ENCODE measurements at regions not wholly inside any gene's neighbourhood (a gene's known extent, or its start where the extent isn't known, plus 50 kb on each side); places are given as distances from the start of the nearest gene placed in this dataset.

- Histone ChIP-seq H3K27ac (ENCODE audit: low read depth, low read length) (no peak overlapping the region), H3K9me3 (ENCODE audit: control insufficient read depth in 1 of 2, insufficient read depth in 1 of 2, low read depth in 1 of 2, low read length in 2 of 2) (no peaks in the 10 kb centered on the region), H3K27me3 (ENCODE audit: insufficient read depth, low read length) (no peaks in the 10 kb centered on the region), H3K9ac (ENCODE audit: low read length) (no peak overlapping the region), H3K79me2 (ENCODE audit: insufficient read depth, low read length) (no peaks in the 10 kb centered on the region), H4K20me1 (ENCODE audit: insufficient read depth) (no peaks in the 10 kb centered on the region), H3K4me1 (ENCODE audit: control insufficient read depth in 1 of 2, insufficient read depth in 2 of 2, low read length in 2 of 2) (no peaks in the 10 kb centered on the region), H3K4me3 (replicated peaks in 1 of 2; ENCODE audit: low read depth in 1 of 2, low read length in 2 of 2) (no peak overlapping the region), H3K9me2 (ENCODE audit: insufficient read depth) (no peaks in the 10 kb centered on the region), H3K36me3 (ENCODE audit: control insufficient read depth in 1 of 2, insufficient read depth in 2 of 2, low read length in 2 of 2) (no peaks in the 10 kb centered on the region), H3K4me2 (ENCODE audit: low read length) (no peak overlapping the region), H2AFZ (ENCODE audit: low read depth, low read length, poor library complexity, severe bottlenecking) (no peak overlapping the region)
- TF ChIP-seq POLR2A (IDR thresholded peaks at IDR 0.05; ENCODE audit: borderline replicate concordance, extremely low read depth, insufficient read depth, insufficient read length) (no peak), RAD21 (IDR thresholded peaks at IDR 0.05; ENCODE audit: low read depth) (no peak), ZFX (IDR thresholded peaks at IDR 0.05) (no peak), CTCF (IDR thresholded peaks at IDR 0.05 in 2 of 3, conservative IDR thresholded peaks at IDR 0.05 in 1 of 3; ENCODE audit: borderline replicate concordance in 1 of 3, insufficient read depth in 1 of 3, low read depth in 2 of 3, low read length in 2 of 3) (no peak), CEBPB (IDR thresholded peaks at IDR 0.05; ENCODE audit: low read depth) (no peak), ZNF274 (IDR thresholded peaks at IDR 0.05; ENCODE audit: low read depth, low read length) (no peak), EZH2phosphoT487 (IDR thresholded peaks at IDR 0.05; ENCODE audit: borderline replicate concordance) (no peak), JUND (IDR thresholded peaks at IDR 0.05) (no peak)
- ChIA-PET POLR2A (no interaction called here), CTCF (no interaction called here), RAD21 (ENCODE audit: low non-redundant PET in 1 of 2, low total read pairs in 2 of 2, uncharacterized antibody in 2 of 2, unreplicated experiment in 2 of 2) (no interaction called here)
- ATAC-seq (no peak), DNase-seq (ENCODE audit: low read depth, low spot score) (no peak)
- intact Hi-C loops (cut with micrococcal nuclease) = no loop called here
- BruUV-seq (replicated peaks) = no TSS peak
Observed at GRCh38 chr7:33819658-33820057, 85.7 kb upstream of the BMPER start.

DNA sequence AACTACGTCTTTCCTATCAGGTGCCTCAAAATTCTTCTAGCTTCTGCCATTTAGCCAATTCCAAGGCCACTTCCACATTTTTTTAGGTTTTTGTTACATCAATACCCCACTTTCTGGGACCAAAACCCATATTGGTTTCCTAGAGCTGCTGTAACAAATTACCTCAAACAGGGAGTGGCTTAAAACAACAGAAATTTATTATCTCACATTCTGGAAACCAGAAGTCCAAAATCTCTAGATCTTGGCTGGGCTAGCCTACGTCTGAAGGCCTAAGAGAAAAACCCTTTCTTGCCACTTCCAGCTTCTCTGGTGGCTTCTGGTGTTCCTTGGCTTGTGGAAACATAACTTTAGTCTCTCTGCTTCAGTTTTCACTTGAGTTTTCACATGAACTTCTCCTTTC lies 85.1 kb upstream of the BMPER start:
- H3K79me2 ChIP-seq (ENCODE audit: insufficient read depth, low read length) = no peaks in the 10 kb centered on the region
- H3K36me3 ChIP-seq (ENCODE audit: control insufficient read depth in 1 of 2, insufficient read depth in 2 of 2, low read length in 2 of 2) = no peaks in the 10 kb centered on the region
- ATAC-seq = no peak
- no peak overlapping the region for H3K9ac ChIP-seq (ENCODE audit: low read length)
- no peaks in the 10 kb centered on the region for H4K20me1 ChIP-seq (ENCODE audit: insufficient read depth)
- intact Hi-C loops (cut with micrococcal nuclease) = no loop called here
- no peak overlapping the region for H3K27ac ChIP-seq (ENCODE audit: low read depth, low read length)
- H3K9me3 ChIP-seq (ENCODE audit: control insufficient read depth in 1 of 2, insufficient read depth in 1 of 2, low read depth in 1 of 2, low read length in 2 of 2) = no peaks in the 10 kb centered on the region
- H3K4me1 ChIP-seq (ENCODE audit: control insufficient read depth in 1 of 2, insufficient read depth in 2 of 2, low read length in 2 of 2) = no peaks in the 10 kb centered on the region
- no peak overlapping the region for H3K4me3 ChIP-seq (replicated peaks in 1 of 2; ENCODE audit: low read depth in 1 of 2, low read length in 2 of 2)
- no TSS peak for BruUV-seq (replicated peaks)
- H2AFZ ChIP-seq (ENCODE audit: low read depth, low read length, poor library complexity, severe bottlenecking) = no peak overlapping the region
- CTCF ChIA-PET = no interaction called here
- no peaks in the 10 kb centered on the region for H3K9me2 ChIP-seq (ENCODE audit: insufficient read depth)
- no peak for DNase-seq (ENCODE audit: low read depth, low spot score)
- no peaks in the 10 kb centered on the region for H3K27me3 ChIP-seq (ENCODE audit: insufficient read depth, low read length)
- RAD21 ChIA-PET (ENCODE audit: low non-redundant PET in 1 of 2, low total read pairs in 2 of 2, uncharacterized antibody in 2 of 2, unreplicated experiment in 2 of 2) = no interaction called here
- H3K4me2 ChIP-seq (ENCODE audit: low read length) = no peak overlapping the region
- POLR2A ChIA-PET = no interaction called here
- TF ChIP-seq EZH2 (IDR thresholded peaks at IDR 0.05) (no peak), CEBPB (IDR thresholded peaks at IDR 0.05; ENCODE audit: low read depth) (no peak), ATF3 (IDR thresholded peaks at IDR 0.05) (no peak), FOSL1 (IDR thresholded peaks at IDR 0.05; ENCODE audit: low read depth) (no peak), MAX (IDR thresholded peaks at IDR 0.05) (no peak), SIN3A (IDR thresholded peaks at IDR 0.05; ENCODE audit: low read depth) (no peak), YY1 (IDR thresholded peaks at IDR 0.05; ENCODE audit: extremely low read depth, insufficient replicate concordance, low read depth, low read length) (no peak), CBX3 (IDR thresholded peaks at IDR 0.05; ENCODE audit: low read depth) (no peak), ZNF274 (IDR thresholded peaks at IDR 0.05; ENCODE audit: low read depth, low read length) (no peak), SRF (IDR thresholded peaks at IDR 0.05; ENCODE audit: low read depth) (no peak), POLR2AphosphoS5 (IDR thresholded peaks at IDR 0.05; ENCODE audit: low read depth, low read length) (no peak), EZH2phosphoT487 (IDR thresholded peaks at IDR 0.05; ENCODE audit: borderline replicate concordance) (no peak)
- TF ChIP-seq, protein P1, sequence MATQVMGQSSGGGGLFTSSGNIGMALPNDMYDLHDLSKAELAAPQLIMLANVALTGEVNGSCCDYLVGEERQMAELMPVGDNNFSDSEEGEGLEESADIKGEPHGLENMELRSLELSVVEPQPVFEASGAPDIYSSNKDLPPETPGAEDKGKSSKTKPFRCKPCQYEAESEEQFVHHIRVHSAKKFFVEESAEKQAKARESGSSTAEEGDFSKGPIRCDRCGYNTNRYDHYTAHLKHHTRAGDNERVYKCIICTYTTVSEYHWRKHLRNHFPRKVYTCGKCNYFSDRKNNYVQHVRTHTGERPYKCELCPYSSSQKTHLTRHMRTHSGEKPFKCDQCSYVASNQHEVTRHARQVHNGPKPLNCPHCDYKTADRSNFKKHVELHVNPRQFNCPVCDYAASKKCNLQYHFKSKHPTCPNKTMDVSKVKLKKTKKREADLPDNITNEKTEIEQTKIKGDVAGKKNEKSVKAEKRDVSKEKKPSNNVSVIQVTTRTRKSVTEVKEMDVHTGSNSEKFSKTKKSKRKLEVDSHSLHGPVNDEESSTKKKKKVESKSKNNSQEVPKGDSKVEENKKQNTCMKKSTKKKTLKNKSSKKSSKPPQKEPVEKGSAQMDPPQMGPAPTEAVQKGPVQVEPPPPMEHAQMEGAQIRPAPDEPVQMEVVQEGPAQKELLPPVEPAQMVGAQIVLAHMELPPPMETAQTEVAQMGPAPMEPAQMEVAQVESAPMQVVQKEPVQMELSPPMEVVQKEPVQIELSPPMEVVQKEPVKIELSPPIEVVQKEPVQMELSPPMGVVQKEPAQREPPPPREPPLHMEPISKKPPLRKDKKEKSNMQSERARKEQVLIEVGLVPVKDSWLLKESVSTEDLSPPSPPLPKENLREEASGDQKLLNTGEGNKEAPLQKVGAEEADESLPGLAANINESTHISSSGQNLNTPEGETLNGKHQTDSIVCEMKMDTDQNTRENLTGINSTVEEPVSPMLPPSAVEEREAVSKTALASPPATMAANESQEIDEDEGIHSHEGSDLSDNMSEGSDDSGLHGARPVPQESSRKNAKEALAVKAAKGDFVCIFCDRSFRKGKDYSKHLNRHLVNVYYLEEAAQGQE (IDR thresholded peaks at IDR 0.05; ENCODE audit: low read depth) = no peak

Data from HCT116 (cell line).